AG04449 (cell line): ENCODE measurements at regions not wholly inside any gene's neighbourhood (a gene's known extent, or its start where the extent isn't known, plus 50 kb on each side); places are given as distances from the start of the nearest gene placed in this dataset.
"Not testable (repeated sequence)": the region's sequence is repeated elsewhere in the genome, so short reads cannot be mapped to it uniquely, and the experiment has no call there.

Source experiments
- CTCF ChIA-PET: fragments of 350-600 bp; formaldehyde crosslinking; extraction: SDS; loops from one replicate; lab custom pipeline; 2021; ENCODE audit warnings: antibody characterized with exemption; lab: Yijun Ruan, JAX
- POLR2A ChIA-PET: fragments of 400-600, 350-600 bp; formaldehyde crosslinking; extraction: SDS; loops from one replicate; lab custom pipeline; 2020; ENCODE audit warnings: antibody characterized with exemption, inconsistent platforms; lab: Yijun Ruan, JAX
- DNase-seq: peaks from one replicate; pipeline ENCODE4 v3.0.0-alpha.2; 2010; ENCODE audit warnings: low read depth, low spot score
- H3K4me3 ChIP-seq: 2 replicates; pipeline ENCODE4 v1.5.1; 2011; ENCODE audit warnings: low read depth, mild to moderate bottlenecking, control low read depth, low read length
- CTCF ChIP-seq: IDR thresholded peaks from one replicate; pipeline ENCODE4 v1.5.1; 2011; ENCODE audit warnings: mild to moderate bottlenecking, moderate library complexity, low read length, control low read depth, inconsistent platforms; ENCODE audit not compliant: insufficient read depth; ENCODE audit errors: missing control alignments

DNA sequence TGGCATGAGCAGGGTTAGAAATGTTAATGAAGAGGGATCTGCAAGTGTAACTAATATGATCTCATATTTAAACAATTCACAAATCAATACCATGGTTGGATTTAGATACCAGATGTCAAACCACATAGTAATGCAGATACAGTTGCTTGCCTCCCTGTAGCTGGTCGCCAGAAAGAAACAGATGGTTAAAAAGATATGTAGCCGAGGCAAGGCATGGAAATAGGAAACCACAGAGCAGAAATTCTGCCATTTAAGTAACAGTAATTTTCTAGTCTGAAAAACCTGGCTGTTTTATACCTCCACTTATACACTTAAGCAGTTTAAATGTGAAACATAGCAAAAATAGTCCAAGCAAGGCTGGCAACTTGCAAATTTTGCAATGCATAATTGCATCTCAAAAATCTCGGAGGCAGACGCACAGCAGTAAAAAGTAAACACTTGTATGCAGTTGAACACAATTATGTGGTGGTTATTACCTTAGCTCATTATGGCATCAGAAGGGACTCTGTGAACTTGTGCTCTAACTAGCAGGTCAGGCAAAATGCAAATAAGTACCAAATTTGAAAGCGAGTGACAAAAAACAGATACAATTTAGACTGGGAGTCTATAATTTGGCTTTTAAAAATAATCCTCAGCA is 126.8 kb downstream of the NAA11 start:
- no peak overlapping the region for H3K4me3 ChIP-seq
- ChIA-PET POLR2A (no interaction called here), CTCF (no interaction called here)
- no peak for TF ChIP-seq CTCF
- no peak for DNase-seq

GRCh38 chr4:79197275-79198009 is 128.4 kb downstream of the NAA11 start:
- ChIA-PET CTCF (no interaction called here), POLR2A (no interaction called here)
- no peak for TF ChIP-seq CTCF
- no peak overlapping the region for H3K4me3 ChIP-seq
- DNase-seq: no peak

DNA sequence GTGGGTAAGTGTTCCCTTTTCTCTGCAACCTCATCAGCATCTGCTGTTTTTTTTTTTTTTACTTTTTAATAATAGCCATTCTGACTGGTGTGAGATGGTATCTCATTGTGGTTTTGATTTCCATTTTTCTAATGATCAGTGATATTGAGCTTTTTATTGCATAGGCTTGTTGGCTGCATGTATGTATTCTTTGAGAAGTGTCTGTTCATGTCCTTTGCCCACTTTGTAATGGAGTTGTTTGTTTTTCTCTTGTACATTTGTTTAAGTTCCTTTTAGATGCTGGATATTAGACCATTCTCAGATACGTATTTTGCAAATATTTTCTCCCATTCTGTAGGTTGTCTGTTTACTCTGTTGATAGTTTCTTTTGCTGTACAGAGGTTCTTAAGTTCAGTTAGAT is 134.6 kb downstream of the NAA11 start:
- DNase-seq, H3K4me3 ChIP-seq, POLR2A ChIA-PET, CTCF ChIA-PET: not testable (repeated sequence)

DNA sequence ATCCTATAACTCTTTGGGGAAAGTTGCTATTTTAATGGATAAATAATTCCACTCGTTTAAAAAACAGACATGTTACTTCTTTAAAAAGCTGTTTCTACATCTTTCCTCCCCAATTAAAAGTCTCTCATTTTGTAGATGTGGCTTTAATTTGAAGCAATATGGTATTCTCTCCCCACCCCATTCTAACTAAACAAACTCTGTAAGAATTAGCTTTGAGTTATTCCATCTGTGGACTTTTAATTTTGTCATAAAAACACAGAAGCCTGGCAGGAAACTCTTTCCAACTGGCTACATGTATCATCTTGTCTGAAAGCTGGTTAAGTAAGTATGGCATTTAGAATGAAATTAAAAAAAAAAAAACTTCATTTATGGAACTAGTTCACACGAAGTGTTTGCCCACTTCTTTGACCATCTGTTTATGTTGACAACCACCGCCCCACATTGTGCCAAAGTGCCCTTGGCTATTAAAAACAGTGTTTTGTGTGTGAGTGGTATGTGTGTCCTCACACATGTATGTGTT is 140.3 kb downstream of the NAA11 start:
- TF ChIP-seq CTCF: no peak
- ChIA-PET CTCF (no interaction called here), POLR2A (no interaction called here)
- H3K4me3 ChIP-seq: no peak overlapping the region
- DNase-seq: no peak

DNA sequence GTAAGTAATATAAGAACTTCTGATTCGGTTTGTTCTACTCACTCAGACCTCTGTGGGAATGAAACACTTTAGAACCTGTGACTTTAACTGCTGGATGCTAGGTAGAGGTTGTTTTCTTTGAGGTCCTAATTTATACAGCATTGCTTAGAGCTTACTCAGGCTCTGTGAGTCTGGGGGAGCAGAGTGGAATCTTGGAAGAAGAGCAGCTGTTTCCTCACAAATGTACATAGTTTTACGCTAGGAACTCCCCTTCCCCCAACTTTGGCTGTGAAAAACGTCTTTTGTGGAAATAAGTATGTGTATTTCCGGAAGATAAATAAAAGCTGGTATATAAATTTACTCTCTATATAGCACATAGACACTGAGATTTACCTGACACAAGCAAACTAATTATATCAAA is 141.4 kb downstream of the NAA11 start:
- no peak for DNase-seq
- ChIA-PET POLR2A (no interaction called here), CTCF (no interaction called here)
- TF ChIP-seq CTCF: no peak
- H3K4me3 ChIP-seq: no peak overlapping the region

DNA sequence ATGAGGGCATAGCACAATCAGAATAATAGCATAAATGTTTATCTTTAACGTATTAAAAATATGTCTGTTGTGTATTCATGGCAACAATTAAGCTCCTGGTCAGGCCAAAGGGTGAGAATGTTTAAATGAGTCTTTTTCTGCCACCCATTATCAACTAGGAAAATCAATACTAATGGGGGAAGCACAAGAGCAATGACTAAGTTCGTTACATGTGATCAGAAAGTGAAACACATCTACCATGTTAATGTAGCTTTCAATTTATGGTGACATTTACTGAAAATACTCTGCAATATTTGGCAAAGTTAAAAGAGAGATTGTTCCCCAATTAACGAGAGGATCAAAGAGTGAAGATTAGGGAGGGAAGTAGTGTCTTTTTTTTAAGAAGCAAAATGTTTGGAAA is 143.7 kb downstream of the NAA11 start:
- ChIA-PET POLR2A (no interaction called here), CTCF (no interaction called here)
- no peak overlapping the region for H3K4me3 ChIP-seq
- no peak for TF ChIP-seq CTCF
- DNase-seq: no peak

GRCh38 chr4:79181190-79181589 is 144.7 kb downstream of the NAA11 start:
- H3K4me3 ChIP-seq: no peak overlapping the region
- DNase-seq: no peak
- ChIA-PET POLR2A (no interaction called here), CTCF (no interaction called here)
- TF ChIP-seq CTCF: no peak
